ENCODE measurements at regions not wholly inside any gene's neighbourhood (a gene's known extent, or its start where the extent isn't known, plus 50 kb on each side); places are given as distances from the start of the nearest gene placed in this dataset.

DNA sequence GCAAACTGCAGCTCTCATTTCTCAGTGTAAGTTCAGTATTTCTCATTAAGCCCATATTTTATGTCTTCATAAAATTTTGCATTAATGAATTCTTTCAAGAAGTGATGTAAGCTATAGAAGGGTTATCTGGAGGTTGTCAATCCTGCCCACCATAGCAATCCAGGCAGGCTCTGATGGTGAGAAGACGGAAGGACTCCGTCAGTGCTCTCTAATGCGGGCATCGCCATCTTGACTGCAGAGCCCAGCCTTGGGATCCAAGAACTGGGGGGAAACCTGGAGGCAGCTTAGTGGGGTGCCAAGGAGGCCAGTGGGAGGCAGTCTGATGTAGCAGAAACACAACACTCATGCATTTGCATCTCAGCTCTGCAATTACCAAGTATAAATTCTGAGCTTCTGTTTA, 707.4 kb upstream of the NRP1 start:
- TF ChIP-seq CTCF (IDR thresholded peaks at IDR 0.05) (no peak), POLR2A (IDR thresholded peaks at IDR 0.05) (no peak)
